ENCODE measurements at regions not wholly inside any gene's neighbourhood (a gene's known extent, or its start where the extent isn't known, plus 50 kb on each side); places are given as distances from the start of the nearest gene placed in this dataset.
"Not testable (repeated sequence)": the region's sequence is repeated elsewhere in the genome, so short reads cannot be mapped to it uniquely, and the experiment has no call there.

GRCh38 chr1:176396604-176397395, 66.2 kb upstream of the PAPPA2 start:
- not testable (repeated sequence) for DNase-seq

GRCh38 chr1:176391621-176392020, 71.4 kb upstream of the PAPPA2 start:
- DNase-seq, result no peak

- peak; percentile 2 for DNase-seq
Measured at GRCh38 chr1:176384841-176385240, 78.1 kb upstream of the PAPPA2 start.

DNA sequence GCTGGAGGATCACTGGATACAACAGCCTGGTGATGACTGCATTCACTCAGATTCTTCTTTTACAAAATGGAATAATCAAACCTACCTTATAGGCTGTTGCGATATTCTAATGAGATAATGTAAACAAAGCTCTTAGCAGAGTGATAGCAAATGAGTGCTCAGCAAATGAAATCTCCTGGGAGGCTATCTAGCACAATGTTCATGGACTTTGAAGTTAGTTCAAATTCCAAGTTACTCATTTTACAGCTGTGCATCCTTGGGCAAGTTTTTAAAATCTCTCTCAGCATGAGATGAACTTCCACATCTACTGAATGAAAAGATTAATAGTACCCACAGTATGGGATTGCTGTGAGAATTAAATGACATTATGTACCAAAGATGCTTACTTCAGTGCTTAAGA, 80.8 kb upstream of the PAPPA2 start:
- DNase-seq, result no peak

- no peak for DNase-seq
Measured at GRCh38 chr1:176379626-176380339, 83.2 kb upstream of the PAPPA2 start.

DNA sequence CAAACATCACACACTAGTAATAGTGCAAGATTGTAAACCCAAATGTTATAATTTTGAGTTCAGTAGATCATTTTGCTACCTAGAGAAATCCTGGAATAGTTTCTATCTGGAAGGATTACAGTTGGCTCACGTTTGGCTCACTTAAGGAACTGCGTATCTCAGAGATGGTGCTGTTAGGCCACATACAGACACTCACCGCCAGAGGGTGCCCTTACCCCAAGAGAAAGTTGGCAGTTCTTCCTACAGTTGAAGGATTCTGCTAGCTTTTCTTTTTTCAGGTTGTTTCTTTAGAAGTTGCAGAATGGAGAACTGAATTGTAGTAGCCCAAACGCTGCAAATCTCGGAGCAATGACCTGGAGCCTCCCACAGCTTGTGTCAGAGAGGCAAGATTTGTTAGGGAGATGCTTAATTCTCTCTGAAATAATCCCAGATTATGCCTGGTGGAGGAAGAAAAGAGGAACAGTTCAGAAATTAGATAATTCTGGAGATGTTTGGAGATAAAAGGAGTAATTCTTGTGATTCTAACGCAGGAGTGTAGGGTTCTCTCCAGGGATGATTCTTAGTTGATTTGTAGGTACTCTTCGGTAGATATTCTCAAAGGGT, 87.9 kb upstream of the PAPPA2 start:
- DNase-seq, result peak; percentile 63

- DNase-seq, result no peak
Measured at GRCh38 chr1:176364236-176364905, 98.6 kb upstream of the PAPPA2 start.

DNA sequence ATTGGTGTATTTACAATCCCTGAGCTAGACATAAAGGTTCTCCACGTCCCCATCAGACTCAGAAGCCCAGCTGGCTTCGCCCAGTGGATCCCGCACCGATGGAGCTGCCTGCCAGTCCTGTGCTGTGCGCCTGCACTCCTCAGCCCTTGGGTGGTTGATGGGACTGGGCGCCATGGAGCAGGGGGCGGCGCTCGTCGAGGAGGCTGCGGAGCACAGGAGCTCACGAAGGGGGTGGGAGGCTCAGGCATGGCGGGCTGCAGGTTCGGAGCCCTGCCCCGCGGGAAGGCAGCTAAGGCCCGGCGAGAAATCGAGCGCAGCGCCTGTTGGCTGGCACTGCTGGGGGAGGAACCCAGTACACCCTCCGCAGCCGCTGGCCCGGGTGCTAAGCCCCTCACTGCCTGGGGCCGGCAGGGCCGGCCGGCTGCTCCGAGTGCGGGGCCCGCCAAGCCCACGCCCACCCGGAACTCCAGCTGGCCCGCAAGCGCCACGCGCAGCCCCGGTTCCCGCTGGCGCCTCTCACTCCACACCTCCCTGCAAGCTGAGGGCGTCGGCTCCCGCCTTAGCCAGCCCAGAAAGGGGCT, 113.8 kb upstream of the PAPPA2 start:
- DNase-seq, result not testable (repeated sequence)

DNA sequence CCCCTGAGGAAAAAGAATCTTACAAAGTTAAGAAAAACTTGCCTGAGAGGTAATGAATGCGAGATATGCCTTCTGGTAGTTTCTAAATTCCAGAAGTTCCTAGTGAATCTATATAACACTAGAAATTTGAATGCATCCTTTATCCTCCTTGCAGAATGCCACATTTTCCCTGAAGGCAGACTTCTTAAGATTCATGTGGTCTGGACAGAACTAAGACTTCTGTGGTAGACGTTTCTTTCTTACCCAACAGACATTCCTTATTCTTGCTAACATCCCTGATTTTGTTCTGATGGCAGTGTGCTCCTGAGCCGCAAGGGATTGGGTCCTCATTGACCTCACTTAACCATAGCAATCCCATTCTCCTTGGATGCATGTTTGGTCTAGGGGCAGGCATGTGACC, 121.3 kb upstream of the PAPPA2 start:
- DNase-seq, result no peak

GRCh38 chr1:176338877-176339276, 124.1 kb upstream of the PAPPA2 start:
- no peak for DNase-seq

DNA sequence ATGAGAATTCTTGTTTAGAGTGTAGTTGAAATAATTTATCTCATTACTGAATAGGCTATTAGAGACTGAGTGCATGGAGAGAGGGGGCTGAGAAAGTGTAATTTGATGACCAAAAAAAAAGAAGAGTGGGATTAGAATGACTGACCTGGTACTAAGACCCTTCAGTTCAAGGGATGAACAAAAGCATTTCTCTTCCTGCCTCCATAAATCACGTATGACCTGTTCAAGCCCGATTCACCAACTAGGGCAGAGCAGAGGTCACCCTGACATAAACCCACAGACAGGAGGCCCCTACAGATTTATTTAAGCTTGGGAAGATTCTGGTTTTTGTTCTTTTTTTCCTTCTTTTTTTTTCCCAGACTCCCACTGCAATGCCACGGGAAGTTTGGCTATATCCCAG, 123.7 kb upstream of the COP1 start:
- DNase-seq, result no peak

- DNase-seq, result no peak
Measured at GRCh38 chr1:176325664-176326063, 118.6 kb upstream of the COP1 start.

- DNase-seq, result no peak
Measured at GRCh38 chr1:176323472-176323871, 116.4 kb upstream of the COP1 start.

DNA sequence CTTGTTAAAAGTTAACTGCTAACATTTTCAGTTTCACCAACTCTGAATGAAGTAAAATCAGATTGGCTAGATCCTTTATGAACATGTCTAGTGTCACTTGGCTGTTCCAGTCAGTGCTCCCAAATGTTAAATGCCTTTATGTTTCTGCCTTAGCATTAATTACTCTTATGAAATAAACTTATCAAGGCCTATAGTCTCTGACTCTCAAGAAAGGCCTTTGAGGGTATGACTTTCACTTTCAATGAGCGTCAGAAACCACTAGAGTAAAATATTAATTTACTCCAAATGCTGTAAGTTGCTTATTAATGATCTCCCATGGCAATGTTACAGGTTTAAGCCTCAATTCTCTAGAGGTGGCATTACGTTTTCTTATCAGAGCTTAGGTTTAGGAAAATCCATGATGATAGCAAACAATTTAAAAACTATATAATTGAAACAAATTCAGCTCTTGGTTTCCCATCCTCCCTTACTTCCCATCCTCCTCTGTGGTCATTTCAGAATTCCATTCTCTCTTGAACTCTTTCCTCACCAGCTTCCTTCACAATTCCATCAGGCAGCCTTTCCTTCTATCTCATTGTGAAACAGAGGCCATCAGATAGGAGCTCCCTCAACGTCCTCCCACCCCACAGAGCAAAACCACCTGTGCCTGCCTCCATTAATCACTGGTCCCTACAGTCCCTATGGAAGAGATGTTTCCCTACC, 108.6 kb upstream of the COP1 start:
- no peak for DNase-seq

DNA sequence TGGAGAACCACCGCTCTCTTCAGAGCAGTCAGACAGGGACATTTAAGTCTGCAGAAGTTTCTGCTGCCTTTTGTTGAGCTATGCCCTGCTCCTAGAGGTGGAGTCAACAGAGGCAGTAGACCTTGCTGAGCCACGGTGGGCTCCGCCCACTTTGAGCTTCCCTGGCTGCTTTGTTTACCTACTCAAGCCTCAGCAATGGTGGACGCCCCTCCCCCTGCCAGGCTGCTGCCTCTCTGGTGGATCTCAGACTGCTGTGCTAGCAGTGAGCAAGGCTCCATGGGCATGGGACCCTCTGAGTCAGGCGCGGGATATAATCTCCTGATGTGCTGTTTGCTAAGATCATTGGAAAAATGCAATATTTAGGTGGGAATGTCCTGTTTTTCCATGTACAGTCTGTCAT, 89.5 kb upstream of the COP1 start:
- not testable (repeated sequence) for DNase-seq

GRCh38 chr1:176285996-176286395, 78.9 kb upstream of the COP1 start:
- DNase-seq, result no peak

DNA sequence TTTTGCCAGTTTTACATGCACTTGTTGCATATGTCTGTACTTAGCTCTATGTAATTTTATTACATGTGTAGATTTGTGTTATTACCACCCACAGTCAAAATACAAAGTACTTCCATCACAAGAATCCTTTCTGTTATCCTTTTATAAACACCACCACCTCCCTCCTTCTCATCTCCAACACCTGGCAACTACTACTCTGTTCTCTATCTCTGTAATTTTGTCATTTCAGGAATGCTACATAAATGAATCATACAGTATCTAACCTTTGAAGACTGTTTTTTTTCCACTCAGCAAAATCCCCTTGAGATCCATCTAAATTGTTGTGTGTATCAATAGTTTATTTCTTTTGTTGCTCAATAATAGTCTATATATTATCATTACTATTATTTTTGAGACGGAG, 64.5 kb upstream of the COP1 start:
- no peak for DNase-seq

All from fibroblast of skin of back (primary cell).